Activated CD8-positive, alpha-beta memory T cell treated with anti-CD3 and anti-CD28 coated beads, Interleukin-2, amount 50 U/mL, for 1 hour (primary cell): ENCODE measurements at regions not wholly inside any gene's neighbourhood (a gene's known extent, or its start where the extent isn't known, plus 50 kb on each side); places are given as distances from the start of the nearest gene placed in this dataset.
"Not testable (repeated sequence)": the region's sequence is repeated elsewhere in the genome, so short reads cannot be mapped to it uniquely, and the experiment has no call there.

Experiments
- DNase-seq: peaks from one replicate; pipeline ENCODE4 v3.0.0-alpha.2; 2020; ENCODE audit errors: extremely low read depth

GRCh38 chr7:121744877-121745276 lies 128.1 kb upstream of the PTPRZ1 start:
- no peak for DNase-seq

GRCh38 chr7:121744319-121744718 lies 128.6 kb upstream of the PTPRZ1 start:
- no peak for DNase-seq

GRCh38 chr7:121741896-121742295 lies 131.1 kb upstream of the PTPRZ1 start:
- no peak for DNase-seq

GRCh38 chr7:121739465-121739864 lies 133.5 kb upstream of the PTPRZ1 start:
- no peak for DNase-seq

GRCh38 chr7:121730869-121731268 lies 142.1 kb upstream of the PTPRZ1 start:
- no peak for DNase-seq

GRCh38 chr7:121714559-121715303 lies 158.2 kb upstream of the PTPRZ1 start:
- DNase-seq: no peak

- DNase-seq: not testable (repeated sequence)
Observed at GRCh38 chr7:121712961-121713360, 160.0 kb upstream of the PTPRZ1 start.

GRCh38 chr7:121697731-121698316 lies 175.1 kb upstream of the PTPRZ1 start:
- no peak for DNase-seq

- no peak for DNase-seq
Observed at GRCh38 chr7:121696954-121697353, 176.0 kb upstream of the PTPRZ1 start.

GRCh38 chr7:121689749-121690148 lies 183.2 kb upstream of the PTPRZ1 start:
- DNase-seq: no peak

GRCh38 chr7:121681700-121682099 lies 191.3 kb upstream of the PTPRZ1 start:
- DNase-seq: no peak

GRCh38 chr7:121676168-121676567 lies 196.8 kb upstream of the PTPRZ1 start:
- no peak for DNase-seq

GRCh38 chr7:121674455-121674854 lies 198.5 kb upstream of the PTPRZ1 start:
- not testable (repeated sequence) for DNase-seq

GRCh38 chr7:121669144-121669543 lies 203.8 kb upstream of the PTPRZ1 start:
- DNase-seq: no peak

- DNase-seq: no peak
Observed at GRCh38 chr7:121666306-121666705, 206.7 kb upstream of the PTPRZ1 start.

- DNase-seq: no peak
Observed at GRCh38 chr7:121643320-121643719, 229.6 kb upstream of the PTPRZ1 start.

GRCh38 chr7:121639705-121640104 lies 233.3 kb upstream of the PTPRZ1 start:
- DNase-seq: no peak

GRCh38 chr7:121638286-121638685 lies 234.7 kb upstream of the PTPRZ1 start:
- no peak for DNase-seq

GRCh38 chr7:121634356-121634755 lies 238.2 kb upstream of the FAM3C start:
- no peak for DNase-seq

- no peak for DNase-seq
Observed at GRCh38 chr7:121633186-121633585, 237.1 kb upstream of the FAM3C start.

- no peak for DNase-seq
Observed at GRCh38 chr7:121624958-121625357, 228.8 kb upstream of the FAM3C start.

GRCh38 chr7:121623130-121623872 lies 227.2 kb upstream of the FAM3C start:
- DNase-seq: no peak

- DNase-seq: no peak
Observed at GRCh38 chr7:121621937-121622336, 225.8 kb upstream of the FAM3C start.
